ENCODE measurements at regions not wholly inside any gene's neighbourhood (a gene's known extent, or its start where the extent isn't known, plus 50 kb on each side); places are given as distances from the start of the nearest gene placed in this dataset.

DNA sequence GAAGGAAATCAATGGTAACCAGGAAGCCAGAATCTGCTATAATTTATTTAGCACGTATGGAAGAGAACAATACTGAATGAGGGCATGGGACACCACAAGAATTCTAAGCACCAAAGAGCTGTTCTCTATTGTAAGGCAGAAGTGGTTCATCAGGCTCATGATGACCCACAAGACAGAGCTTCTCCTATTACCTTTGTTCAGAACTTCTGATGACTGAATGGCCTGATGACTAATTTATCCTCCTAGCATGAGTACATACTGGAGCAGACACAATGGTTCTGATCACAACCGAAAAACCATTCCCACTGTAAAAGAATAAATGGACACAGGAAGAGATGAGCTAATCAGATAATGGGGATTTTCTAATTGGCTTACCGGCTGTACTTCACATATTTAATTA lies 329.8 kb upstream of the PDE4D start:
- TF ChIP-seq, protein P1, sequence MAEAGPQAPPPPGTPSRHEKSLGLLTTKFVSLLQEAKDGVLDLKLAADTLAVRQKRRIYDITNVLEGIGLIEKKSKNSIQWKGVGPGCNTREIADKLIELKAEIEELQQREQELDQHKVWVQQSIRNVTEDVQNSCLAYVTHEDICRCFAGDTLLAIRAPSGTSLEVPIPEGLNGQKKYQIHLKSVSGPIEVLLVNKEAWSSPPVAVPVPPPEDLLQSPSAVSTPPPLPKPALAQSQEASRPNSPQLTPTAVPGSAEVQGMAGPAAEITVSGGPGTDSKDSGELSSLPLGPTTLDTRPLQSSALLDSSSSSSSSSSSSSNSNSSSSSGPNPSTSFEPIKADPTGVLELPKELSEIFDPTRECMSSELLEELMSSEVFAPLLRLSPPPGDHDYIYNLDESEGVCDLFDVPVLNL (IDR thresholded peaks at IDR 0.05; ENCODE audit: low read depth, low read length), result no peak
- TF ChIP-seq, protein P2, sequence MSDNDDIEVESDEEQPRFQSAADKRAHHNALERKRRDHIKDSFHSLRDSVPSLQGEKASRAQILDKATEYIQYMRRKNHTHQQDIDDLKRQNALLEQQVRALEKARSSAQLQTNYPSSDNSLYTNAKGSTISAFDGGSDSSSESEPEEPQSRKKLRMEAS (IDR thresholded peaks at IDR 0.05; ENCODE audit: low read depth, low read length), result no peak
- TF ChIP-seq, protein P3, sequence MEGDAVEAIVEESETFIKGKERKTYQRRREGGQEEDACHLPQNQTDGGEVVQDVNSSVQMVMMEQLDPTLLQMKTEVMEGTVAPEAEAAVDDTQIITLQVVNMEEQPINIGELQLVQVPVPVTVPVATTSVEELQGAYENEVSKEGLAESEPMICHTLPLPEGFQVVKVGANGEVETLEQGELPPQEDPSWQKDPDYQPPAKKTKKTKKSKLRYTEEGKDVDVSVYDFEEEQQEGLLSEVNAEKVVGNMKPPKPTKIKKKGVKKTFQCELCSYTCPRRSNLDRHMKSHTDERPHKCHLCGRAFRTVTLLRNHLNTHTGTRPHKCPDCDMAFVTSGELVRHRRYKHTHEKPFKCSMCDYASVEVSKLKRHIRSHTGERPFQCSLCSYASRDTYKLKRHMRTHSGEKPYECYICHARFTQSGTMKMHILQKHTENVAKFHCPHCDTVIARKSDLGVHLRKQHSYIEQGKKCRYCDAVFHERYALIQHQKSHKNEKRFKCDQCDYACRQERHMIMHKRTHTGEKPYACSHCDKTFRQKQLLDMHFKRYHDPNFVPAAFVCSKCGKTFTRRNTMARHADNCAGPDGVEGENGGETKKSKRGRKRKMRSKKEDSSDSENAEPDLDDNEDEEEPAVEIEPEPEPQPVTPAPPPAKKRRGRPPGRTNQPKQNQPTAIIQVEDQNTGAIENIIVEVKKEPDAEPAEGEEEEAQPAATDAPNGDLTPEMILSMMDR (IDR thresholded peaks at IDR 0.05 in 2 of 3, conservative IDR thresholded peaks at IDR 0.05 in 1 of 3; ENCODE audit: control insufficient read depth in 2 of 3, extremely low read depth in 1 of 3, insufficient read depth in 1 of 3, low read depth in 3 of 3, low read length in 3 of 3), result no peak
- no peak for TF ChIP-seq CHD2 (IDR thresholded peaks at IDR 0.05; ENCODE audit: borderline replicate concordance, low read depth, low read length)
- no peak for TF ChIP-seq ZZZ3 (IDR thresholded peaks at IDR 0.05; ENCODE audit: control insufficient read depth, insufficient read length, low read depth)
- TF ChIP-seq TAF1 (IDR thresholded peaks at IDR 0.05; ENCODE audit: borderline replicate concordance, low read depth, low read length), result no peak
- TF ChIP-seq, protein P4, sequence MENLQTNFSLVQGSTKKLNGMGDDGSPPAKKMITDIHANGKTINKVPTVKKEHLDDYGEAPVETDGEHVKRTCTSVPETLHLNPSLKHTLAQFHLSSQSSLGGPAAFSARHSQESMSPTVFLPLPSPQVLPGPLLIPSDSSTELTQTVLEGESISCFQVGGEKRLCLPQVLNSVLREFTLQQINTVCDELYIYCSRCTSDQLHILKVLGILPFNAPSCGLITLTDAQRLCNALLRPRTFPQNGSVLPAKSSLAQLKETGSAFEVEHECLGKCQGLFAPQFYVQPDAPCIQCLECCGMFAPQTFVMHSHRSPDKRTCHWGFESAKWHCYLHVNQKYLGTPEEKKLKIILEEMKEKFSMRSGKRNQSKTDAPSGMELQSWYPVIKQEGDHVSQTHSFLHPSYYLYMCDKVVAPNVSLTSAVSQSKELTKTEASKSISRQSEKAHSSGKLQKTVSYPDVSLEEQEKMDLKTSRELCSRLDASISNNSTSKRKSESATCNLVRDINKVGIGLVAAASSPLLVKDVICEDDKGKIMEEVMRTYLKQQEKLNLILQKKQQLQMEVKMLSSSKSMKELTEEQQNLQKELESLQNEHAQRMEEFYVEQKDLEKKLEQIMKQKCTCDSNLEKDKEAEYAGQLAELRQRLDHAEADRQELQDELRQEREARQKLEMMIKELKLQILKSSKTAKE (IDR thresholded peaks at IDR 0.05; ENCODE audit: low read depth, poor library complexity, severe bottlenecking), result no peak
- no peak for TF ChIP-seq TCF7 (IDR thresholded peaks at IDR 0.05; ENCODE audit: borderline replicate concordance)
- TF ChIP-seq STAT1 (conservative IDR thresholded peaks at IDR 0.05), result no peak
- no peak for TF ChIP-seq NRF1 (conservative IDR thresholded peaks at IDR 0.05; ENCODE audit: low read depth, low read length)
- TF ChIP-seq, protein P5, sequence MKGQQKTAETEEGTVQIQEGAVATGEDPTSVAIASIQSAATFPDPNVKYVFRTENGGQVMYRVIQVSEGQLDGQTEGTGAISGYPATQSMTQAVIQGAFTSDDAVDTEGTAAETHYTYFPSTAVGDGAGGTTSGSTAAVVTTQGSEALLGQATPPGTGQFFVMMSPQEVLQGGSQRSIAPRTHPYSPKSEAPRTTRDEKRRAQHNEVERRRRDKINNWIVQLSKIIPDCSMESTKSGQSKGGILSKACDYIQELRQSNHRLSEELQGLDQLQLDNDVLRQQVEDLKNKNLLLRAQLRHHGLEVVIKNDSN (IDR thresholded peaks at IDR 0.05; ENCODE audit: borderline replicate concordance, extremely low read length, insufficient read depth, low read depth, low read length), result no peak
- TF ChIP-seq SREBF2 (IDR thresholded peaks at IDR 0.05; ENCODE audit: low read length), result no peak
